Natural killer cell treated with Interleukin-12 subunit alpha and Interleukin-12 subunit beta and Interleukin-15 and Interleukin-18, amount 100 ng/mL, for 72 hours (primary cell): ENCODE measurements at regions not wholly inside any gene's neighbourhood (a gene's known extent, or its start where the extent isn't known, plus 50 kb on each side); places are given as distances from the start of the nearest gene placed in this dataset.

Experiments used
- ATAC-seq, 2 donors: fragments of 150-1000 bp; cut with Tn5 transposase in 1 of 2; sonication (Bioruptor Pico), chemical (Tn5 transposase) in 1 of 2; 2 replicates each; pipeline ENCODE4 v1.10.0; 2021
- DNase-seq: peaks from one replicate; pipeline ENCODE4 v3.0.0; 2022; ENCODE audit warnings: low spot score
- H3K27ac Mint-ChIP-seq, 2 donors: 1 replicate in 1 of 2; 2 replicates in 1 of 2; pipeline ENCODE4 v1.8.0; 2022; ENCODE audit warnings: mixed read lengths in 2 of 2, mild to moderate bottlenecking in 1 of 2, moderate library complexity in 1 of 2
- H3K27me3 Mint-ChIP-seq, 2 donors: 1 replicate in 1 of 2; 2 replicates in 1 of 2; pipeline ENCODE4 v1.8.0; 2022; ENCODE audit warnings: mixed read lengths in 2 of 2
- H3K36me3 Mint-ChIP-seq: one replicate; pipeline ENCODE4 v1.8.0; 2022; ENCODE audit warnings: mixed read lengths
- H3K4me1 Mint-ChIP-seq, 2 donors: 1 replicate in 1 of 2; 2 replicates in 1 of 2; pipeline ENCODE4 v1.8.0; 2022; ENCODE audit warnings: low read depth in 2 of 2, mixed read lengths in 2 of 2, mild to moderate bottlenecking in 1 of 2
- H3K4me3 Mint-ChIP-seq: one replicate; pipeline ENCODE4 v1.8.0; 2022; ENCODE audit warnings: mixed read lengths
- H3K9me3 Mint-ChIP-seq: 2 replicates; pipeline ENCODE4 v1.8.0; 2022; ENCODE audit warnings: mixed read lengths

- Mint-ChIP-seq H3K36me3 (no peaks in the 10 kb centered on the region), H3K4me1 (peaks cover 4 to 7% of the 10 kb centered on the region in 2 donors), H3K4me3 (no peak overlapping the region), H3K27ac (no peak overlapping the region), H3K9me3 (peaks cover 11% of the 10 kb centered on the region), H3K27me3 (no peaks in the 10 kb centered on the region)
- no peak for DNase-seq
- ATAC-seq = no peak
These were observed 987.7 kb downstream of the TSN start for GRCh38 chr2:122743021-122743675.

GRCh38 chr2:122745603-122746002 lies 990.2 kb downstream of the TSN start:
- no peak overlapping the region for H3K4me3 Mint-ChIP-seq

GRCh38 chr2:122747670-122748069 lies 992.2 kb downstream of the TSN start:
- H3K4me3 Mint-ChIP-seq = no peak overlapping the region
- DNase-seq (no peak), ATAC-seq (no peak)
- H3K9me3 Mint-ChIP-seq = peaks cover 9% of the 10 kb centered on the region
- no peaks in the 10 kb centered on the region for H3K36me3 Mint-ChIP-seq
- no peak overlapping the region for H3K27ac Mint-ChIP-seq
- H3K27me3 Mint-ChIP-seq = no peaks in the 10 kb centered on the region
- H3K4me1 Mint-ChIP-seq = no peaks in the 10 kb centered on the region

More at GRCh38 chr2:122745603-122746002, 990.2 kb downstream of the TSN start:
- H3K9me3 Mint-ChIP-seq = peaks cover 8% of the 10 kb centered on the region
- no peak for ATAC-seq
- no peaks in the 10 kb centered on the region for H3K27me3 Mint-ChIP-seq
- H3K27ac Mint-ChIP-seq = no peak overlapping the region
- no peak for DNase-seq
- no peaks in the 10 kb centered on the region for H3K36me3 Mint-ChIP-seq
- no peaks in the 10 kb centered on the region for H3K4me1 Mint-ChIP-seq

GRCh38 chr2:122748552-122749011 lies 993.1 kb downstream of the TSN start:
- ATAC-seq (no peak), DNase-seq (no peak)
- Mint-ChIP-seq H3K4me3 (no peak overlapping the region), H3K36me3 (no peaks in the 10 kb centered on the region), H3K4me1 (no peaks in the 10 kb centered on the region), H3K27ac (no peak overlapping the region), H3K27me3 (no peaks in the 10 kb centered on the region), H3K9me3 (peaks cover 12% of the 10 kb centered on the region)

GRCh38 chr2:122749405-122749804 lies 994.0 kb downstream of the TSN start:
- Mint-ChIP-seq H3K4me1 (peaks cover 0 to 2% of the 10 kb centered on the region in 2 donors), H3K27me3 (no peaks in the 10 kb centered on the region), H3K4me3 (no peak overlapping the region), H3K36me3 (no peaks in the 10 kb centered on the region), H3K27ac (no peak overlapping the region), H3K9me3 (peaks cover 12% of the 10 kb centered on the region)
- ATAC-seq (no peak), DNase-seq (no peak)

DNA sequence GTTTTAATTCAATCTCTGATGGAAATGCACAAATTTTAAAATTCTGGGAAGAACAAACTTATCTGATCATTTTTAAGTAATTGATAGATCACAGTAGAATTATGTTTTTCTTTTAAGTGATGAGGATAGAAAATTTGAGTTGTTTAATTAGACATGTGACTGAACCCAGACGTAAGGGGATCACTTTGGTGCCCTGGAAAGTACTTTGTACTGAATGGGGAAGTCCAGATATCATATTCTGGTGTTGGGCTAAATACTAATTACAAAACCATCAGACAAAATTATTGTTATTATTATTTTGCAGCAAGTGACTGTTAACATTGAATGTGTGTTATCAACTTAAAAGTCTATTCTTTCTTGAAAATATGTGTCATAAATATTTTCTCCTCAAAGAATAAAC lies 994.6 kb downstream of the TSN start:
- Mint-ChIP-seq H3K36me3 (no peaks in the 10 kb centered on the region), H3K4me1 (peaks cover 0 to 7% of the 10 kb centered on the region in 2 donors), H3K9me3 (peaks cover 13% of the 10 kb centered on the region), H3K27me3 (no peaks in the 10 kb centered on the region), H3K4me3 (no peak overlapping the region), H3K27ac (no peak overlapping the region)
- DNase-seq (no peak), ATAC-seq (no peak)

DNA sequence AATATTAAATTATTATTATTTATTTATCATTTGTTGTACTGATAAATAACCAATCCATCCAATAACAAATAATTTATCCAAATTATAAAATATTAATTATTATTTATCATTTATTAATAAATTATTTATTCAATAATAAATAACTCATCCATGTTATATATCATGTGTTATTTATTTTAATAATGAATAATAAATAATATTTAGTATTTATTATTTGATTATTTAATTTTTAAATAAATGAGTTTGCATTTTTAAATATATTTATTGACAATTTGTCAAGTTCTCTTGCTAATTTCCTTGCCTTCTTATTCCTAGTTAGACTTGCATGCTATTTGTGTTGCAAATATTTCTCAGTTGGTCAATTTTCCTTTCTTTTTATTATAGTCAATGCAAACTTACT lies 995.4 kb downstream of the TSN start:
- H3K27ac Mint-ChIP-seq = no peak overlapping the region
- no peaks in the 10 kb centered on the region for H3K27me3 Mint-ChIP-seq
- peaks cover 18% of the 10 kb centered on the region for H3K9me3 Mint-ChIP-seq
- H3K36me3 Mint-ChIP-seq = no peaks in the 10 kb centered on the region
- peaks cover 2 to 7% of the 10 kb centered on the region in 2 donors for H3K4me1 Mint-ChIP-seq
- DNase-seq (no peak), ATAC-seq (no peak)
- H3K4me3 Mint-ChIP-seq = no peak overlapping the region

DNA sequence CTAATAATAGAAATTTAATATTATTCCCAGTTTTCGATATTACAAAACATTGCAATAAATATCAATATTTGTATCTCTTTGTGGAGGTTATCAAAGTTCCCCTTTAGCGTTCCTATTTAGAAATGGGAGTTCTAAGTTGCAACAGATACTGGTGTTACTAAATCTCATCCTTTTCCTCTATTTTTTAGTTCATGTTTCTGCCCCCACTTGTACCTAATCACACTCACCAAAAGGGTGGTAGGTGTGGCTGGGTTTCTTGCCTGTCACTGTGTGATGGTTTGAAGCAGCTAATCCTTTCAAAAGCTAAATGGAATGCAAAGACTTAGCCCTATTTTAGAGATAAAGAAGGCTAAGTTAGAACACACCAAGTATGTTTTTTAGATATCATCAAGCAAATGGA lies 997.9 kb downstream of the TSN start:
- Mint-ChIP-seq H3K27me3 (no peaks in the 10 kb centered on the region), H3K36me3 (no peaks in the 10 kb centered on the region), H3K27ac (no peak overlapping the region), H3K4me3 (no peak overlapping the region), H3K4me1 (peaks cover 2 to 7% of the 10 kb centered on the region in 2 donors), H3K9me3 (peaks cover 14% of the 10 kb centered on the region)
- ATAC-seq = no peak
- no peak for DNase-seq

GRCh38 chr2:122754561-122754960 lies 999.1 kb downstream of the TSN start:
- H3K27me3 Mint-ChIP-seq = no peaks in the 10 kb centered on the region
- DNase-seq (no peak), ATAC-seq (peak in 1 of 2 donors; percentile 81)
- peak overlapping the region; percentile 10 for H3K4me3 Mint-ChIP-seq
- H3K36me3 Mint-ChIP-seq = no peaks in the 10 kb centered on the region
- H3K9me3 Mint-ChIP-seq = peaks cover 14% of the 10 kb centered on the region
- H3K27ac Mint-ChIP-seq = peak overlapping the region; percentile 0 to 57
- peaks cover 2 to 7% of the 10 kb centered on the region in 2 donors for H3K4me1 Mint-ChIP-seq

DNA sequence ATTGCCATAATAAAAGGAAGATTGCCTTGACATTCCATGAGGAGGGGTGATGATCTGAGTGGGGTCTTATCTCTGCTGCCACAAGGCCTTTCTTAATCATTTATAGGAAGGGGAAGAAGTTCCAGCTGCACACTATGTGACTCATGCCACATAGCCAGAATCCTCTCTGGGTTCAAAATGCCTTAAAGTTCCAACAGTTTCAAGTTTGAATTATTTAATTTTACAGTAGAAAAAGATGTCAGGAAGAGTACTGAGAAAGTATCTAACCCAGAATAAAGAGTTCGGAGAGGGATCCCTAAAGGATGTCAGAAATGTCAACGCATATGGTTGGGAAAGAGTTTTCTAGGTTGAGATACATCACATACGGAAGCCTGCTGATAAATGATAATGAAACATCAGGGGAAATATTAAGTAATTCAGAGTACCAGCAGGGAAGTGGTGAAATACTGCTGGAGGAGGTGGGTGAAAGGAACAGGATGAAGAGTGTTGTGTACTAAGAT lies 999.9 kb downstream of the TSN start:
- peaks cover 2 to 7% of the 10 kb centered on the region in 2 donors for H3K4me1 Mint-ChIP-seq
- peak overlapping the region in 1 of 2 donors; percentile 57 for H3K27ac Mint-ChIP-seq
- no peaks in the 10 kb centered on the region for H3K36me3 Mint-ChIP-seq
- no peaks in the 10 kb centered on the region for H3K27me3 Mint-ChIP-seq
- DNase-seq (no peak), ATAC-seq (no peak)
- H3K9me3 Mint-ChIP-seq = peaks cover 14% of the 10 kb centered on the region
- no peak overlapping the region for H3K4me3 Mint-ChIP-seq

DNA sequence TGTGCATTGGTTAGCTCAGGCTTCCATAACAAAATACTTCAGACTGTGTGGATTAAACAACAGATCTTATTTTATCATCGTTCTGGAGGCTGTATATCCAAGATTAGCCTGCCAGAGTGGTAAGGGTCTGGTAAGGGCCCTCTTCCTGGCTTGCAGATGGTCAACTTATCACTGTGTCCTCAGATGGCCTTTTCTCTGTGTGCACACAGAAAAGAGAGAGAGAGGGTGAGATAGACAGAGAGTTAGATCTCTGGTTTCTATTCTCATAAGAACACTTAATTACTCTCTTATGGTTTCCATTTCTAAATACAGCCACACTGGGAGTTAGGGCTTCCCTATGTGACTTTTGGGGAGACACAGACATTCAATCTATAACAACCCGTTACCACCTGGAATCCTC lies 1003.5 kb downstream of the TSN start:
- Mint-ChIP-seq H3K4me1 (peaks cover 2 to 7% of the 10 kb centered on the region in 2 donors), H3K36me3 (no peaks in the 10 kb centered on the region)
- ATAC-seq = no peak

DNA sequence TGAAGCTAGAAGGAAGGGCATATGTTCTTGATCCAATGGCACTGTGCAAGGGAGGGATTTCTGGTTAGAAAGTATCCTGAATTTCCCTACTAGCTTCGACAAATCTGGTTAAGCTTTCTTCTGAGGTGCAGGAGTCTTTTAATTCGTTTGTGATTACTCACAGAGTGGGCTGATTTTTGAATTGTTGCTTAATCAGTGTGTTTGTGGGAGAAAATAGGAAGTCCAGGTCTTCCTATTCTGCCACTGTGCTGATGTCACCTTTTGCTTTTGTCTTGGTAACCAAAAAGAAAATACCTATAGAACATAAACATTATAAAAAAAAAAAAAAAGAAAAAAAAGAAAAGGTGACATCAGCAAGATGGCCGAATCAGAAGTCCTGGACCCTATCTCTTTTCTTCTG lies 1008.6 kb downstream of the TSN start:
- no peak overlapping the region for H3K4me3 Mint-ChIP-seq
- no peaks in the 10 kb centered on the region for H3K27me3 Mint-ChIP-seq
- H3K4me1 Mint-ChIP-seq = no peaks in the 10 kb centered on the region
- ATAC-seq = no peak
- peaks cover 16% of the 10 kb centered on the region for H3K9me3 Mint-ChIP-seq
- DNase-seq = no peak
- peaks cover 10% of the 10 kb centered on the region for H3K36me3 Mint-ChIP-seq
- H3K27ac Mint-ChIP-seq = no peak overlapping the region

More for the DNA sequence above, 1003.5 kb downstream of the TSN start:
- no peak overlapping the region for H3K4me3 Mint-ChIP-seq
- H3K27me3 Mint-ChIP-seq = no peaks in the 10 kb centered on the region
- H3K9me3 Mint-ChIP-seq = peaks cover 16% of the 10 kb centered on the region
- no peak for DNase-seq
- H3K27ac Mint-ChIP-seq = no peak overlapping the region

GRCh38 chr2:122780251-122780650 lies 1024.8 kb downstream of the TSN start:
- H3K27me3 Mint-ChIP-seq = no peaks in the 10 kb centered on the region
- no peaks in the 10 kb centered on the region for H3K4me1 Mint-ChIP-seq
- ATAC-seq (no peak), DNase-seq (no peak)
- peaks cover 5% of the 10 kb centered on the region for H3K36me3 Mint-ChIP-seq
- H3K27ac Mint-ChIP-seq = no peak overlapping the region
- peaks cover 16% of the 10 kb centered on the region for H3K9me3 Mint-ChIP-seq
- no peak overlapping the region for H3K4me3 Mint-ChIP-seq

GRCh38 chr2:122794100-122794499 lies 1038.6 kb downstream of the TSN start:
- no peaks in the 10 kb centered on the region for H3K4me1 Mint-ChIP-seq
- no peak overlapping the region for H3K27ac Mint-ChIP-seq
- H3K4me3 Mint-ChIP-seq = no peak overlapping the region

GRCh38 chr2:122795763-122796162 lies 1040.3 kb downstream of the TSN start:
- Mint-ChIP-seq H3K27me3 (no peaks in the 10 kb centered on the region), H3K27ac (no peak overlapping the region), H3K9me3 (peaks cover 22% of the 10 kb centered on the region), H3K4me1 (no peaks in the 10 kb centered on the region), H3K36me3 (no peaks in the 10 kb centered on the region), H3K4me3 (no peak overlapping the region)
- ATAC-seq = no peak
- DNase-seq = no peak

More at GRCh38 chr2:122794100-122794499, 1038.6 kb downstream of the TSN start:
- no peak for ATAC-seq
- H3K9me3 Mint-ChIP-seq = peaks cover 18% of the 10 kb centered on the region
- no peaks in the 10 kb centered on the region for H3K27me3 Mint-ChIP-seq
- no peak for DNase-seq
- no peaks in the 10 kb centered on the region for H3K36me3 Mint-ChIP-seq
